Tibial nerve (tissue), 4 donors: ENCODE measurements at regions not wholly inside any gene's neighbourhood (a gene's known extent, or its start where the extent isn't known, plus 50 kb on each side); places are given as distances from the start of the nearest gene placed in this dataset.
"Not testable (repeated sequence)": the region's sequence is repeated elsewhere in the genome, so short reads cannot be mapped to it uniquely, and the experiment has no call there.

ENCODE experiments used
- DNase-seq, 2 donors: peaks; one replicate each; pipeline ENCODE4 v3.0.0-alpha.2; 2019; ENCODE audit warnings: low spot score in 2 of 2
- H3K27ac ChIP-seq, 4 donors: fragments of 200-600 bp; sonication (generic) in 3 of 4; one replicate each; pipeline ENCODE4 v1.5.1; 2017 to 2019; ENCODE audit warnings: mild to moderate bottlenecking in 1 of 4
- H3K27me3 ChIP-seq, 2 donors: fragments of 200-600 bp; sonication (generic) in 1 of 2; one replicate each; pipeline versions ENCODE4 v1.5.1 to v1.6.0; 2017 to 2019
- H3K36me3 ChIP-seq, 3 donors: fragments of 200-600 bp; sonication (generic); one replicate each; pipeline ENCODE4 v1.5.1; 2018 to 2019
- H3K4me1 ChIP-seq, 4 donors: fragments of 200-600 bp; sonication (generic) in 3 of 4; one replicate each; pipeline ENCODE4 v1.5.1; 2017 to 2019
- H3K4me3 ChIP-seq, 4 donors: fragments of 200-600 bp; sonication (generic) in 3 of 4; one replicate each; pipeline ENCODE4 v1.5.1; 2017 to 2019; ENCODE audit warnings: mild to moderate bottlenecking in 1 of 4, moderate library complexity in 1 of 4
- H3K9me3 ChIP-seq, 4 donors: fragments of 200-600 bp; sonication (generic) in 3 of 4; one replicate each; pipeline ENCODE4 v1.5.1; 2017 to 2019
- CTCF ChIP-seq, 5 experiments: fragments of 200-600 bp in 3 of 5; fragments of 450-650 bp in 2 of 5; sonication (generic) in 3 of 5; IDR thresholded peaks; one replicate each; pipeline ENCODE4 v1.5.1; 2016 to 2019; ENCODE audit warnings: antibody characterized with exemption in 5 of 5, mild to moderate bottlenecking in 3 of 5, moderate library complexity in 2 of 5
- EP300 ChIP-seq, 2 donors: sonication (generic); formaldehyde crosslinking; IDR thresholded peaks; one replicate each; pipeline ENCODE4 v1.6.1; 2017; ENCODE audit warnings: antibody characterized with exemption in 2 of 2, mild to moderate bottlenecking in 1 of 2
- POLR2A ChIP-seq, 2 donors: fragments of 450-650 bp; IDR thresholded peaks; one replicate each; pipeline ENCODE4 v1.6.1; 2017; ENCODE audit warnings: antibody characterized with exemption in 2 of 2, mild to moderate bottlenecking in 2 of 2, moderate library complexity in 2 of 2
- WGBS, 2 donors: methylation state at CpG; one replicate each; pipeline ENCODE4 v1.1.5; 2018; 5-methylcytosine and 5-hydroxymethylcytosine counted together

- DNase-seq: no peak
- H3K36me3 ChIP-seq: no peaks in the 10 kb centered on the region
- H3K27me3 ChIP-seq: no peaks in the 10 kb centered on the region
- TF ChIP-seq EP300 (IDR thresholded peaks at IDR 0.05) (no peak), POLR2A (IDR thresholded peaks at IDR 0.05) (no peak), CTCF (IDR thresholded peaks at IDR 0.05) (no peak)
- peaks cover 0 to 19% (median 0%) of the 10 kb centered on the region in 4 donors for H3K9me3 ChIP-seq
- H3K27ac ChIP-seq: no peak overlapping the region
- WGBS, 2 donors: 90 to 93% methylated on average over 11 of the region's 11 CpGs
- no peak overlapping the region for H3K4me3 ChIP-seq
- no peaks in the 10 kb centered on the region for H3K4me1 ChIP-seq
These were observed 117.6 kb upstream of the ANKRD30BL start for GRCh38 chr2:132279344-132279743.

GRCh38 chr2:132279930-132280615, 118.3 kb upstream of the ANKRD30BL start:
- WGBS, 2 donors: 92 to 93% methylated on average over 25 to 28 of the region's 31 CpGs
- H3K9me3 ChIP-seq: peaks cover 0 to 19% (median 0%) of the 10 kb centered on the region in 4 donors
- no peak for TF ChIP-seq POLR2A (IDR thresholded peaks at IDR 0.05)
- TF ChIP-seq EP300 (IDR thresholded peaks at IDR 0.05): no peak
- TF ChIP-seq CTCF (IDR thresholded peaks at IDR 0.05): no peak
- no peaks in the 10 kb centered on the region for H3K36me3 ChIP-seq
- H3K27me3 ChIP-seq: no peaks in the 10 kb centered on the region
- DNase-seq: no peak
- no peak overlapping the region for H3K4me3 ChIP-seq
- no peaks in the 10 kb centered on the region for H3K4me1 ChIP-seq
- H3K27ac ChIP-seq: no peak overlapping the region

GRCh38 chr2:132280912-132281311, 119.2 kb upstream of the ANKRD30BL start:
- Histone ChIP-seq H3K4me3 (no peak overlapping the region), H3K9me3 (peaks cover 0 to 19% (median 0%) of the 10 kb centered on the region in 4 donors), H3K36me3 (no peaks in the 10 kb centered on the region), H3K27ac (no peak overlapping the region), H3K27me3 (no peaks in the 10 kb centered on the region), H3K4me1 (no peaks in the 10 kb centered on the region)
- WGBS, 2 donors: 93% methylated on average over 12 of the region's 12 CpGs
- DNase-seq: no peak
- TF ChIP-seq CTCF (IDR thresholded peaks at IDR 0.05): no peak
- TF ChIP-seq EP300 (IDR thresholded peaks at IDR 0.05): no peak
- TF ChIP-seq POLR2A (IDR thresholded peaks at IDR 0.05): no peak

GRCh38 chr2:132282104-132282503, 120.4 kb upstream of the ANKRD30BL start:
- not testable (repeated sequence) for H3K4me1 ChIP-seq, H3K4me3 ChIP-seq, DNase-seq, H3K27ac ChIP-seq, H3K36me3 ChIP-seq, H3K27me3 ChIP-seq
- peaks cover 0 to 19% (median 0%) of the 10 kb centered on the region in 4 donors for H3K9me3 ChIP-seq
- WGBS, 2 donors: 90 to 92% methylated on average over 6 of the region's 6 CpGs

GRCh38 chr2:132282911-132283310, 121.2 kb upstream of the ANKRD30BL start:
- no peaks in the 10 kb centered on the region for H3K4me1 ChIP-seq
- 93 to 98% methylated on average over 9 of the region's 9 CpGs for WGBS, 2 donors
- DNase-seq: no peak
- H3K4me3 ChIP-seq: no peak overlapping the region
- no peak overlapping the region for H3K27ac ChIP-seq
- no peaks in the 10 kb centered on the region for H3K36me3 ChIP-seq
- H3K27me3 ChIP-seq: no peaks in the 10 kb centered on the region
- peaks cover 0 to 17% (median 0%) of the 10 kb centered on the region in 4 donors for H3K9me3 ChIP-seq
- TF ChIP-seq POLR2A (IDR thresholded peaks at IDR 0.05) (no peak), EP300 (IDR thresholded peaks at IDR 0.05) (no peak), CTCF (IDR thresholded peaks at IDR 0.05) (no peak)

GRCh38 chr2:132286289-132286911, 124.6 kb upstream of the ANKRD30BL start:
- H3K27me3 ChIP-seq, H3K9me3 ChIP-seq, DNase-seq, H3K36me3 ChIP-seq, H3K4me1 ChIP-seq, H3K4me3 ChIP-seq, H3K27ac ChIP-seq: not testable (repeated sequence)
- WGBS, 2 donors: 74 to 77% methylated on average over 6 of the region's 6 CpGs

- H3K4me1 ChIP-seq, H3K9me3 ChIP-seq, H3K36me3 ChIP-seq, H3K27ac ChIP-seq, H3K4me3 ChIP-seq, DNase-seq, H3K27me3 ChIP-seq: not testable (repeated sequence)
- 87 to 91% methylated on average over 8 of the region's 8 CpGs for WGBS, 2 donors
These were observed 126.2 kb upstream of the ANKRD30BL start for GRCh38 chr2:132287910-132288309.

- not testable (repeated sequence) for H3K36me3 ChIP-seq, H3K27me3 ChIP-seq, H3K9me3 ChIP-seq, H3K27ac ChIP-seq, DNase-seq, H3K4me1 ChIP-seq, H3K4me3 ChIP-seq
- 77 to 79% methylated on average over 4 of the region's 4 CpGs for WGBS, 2 donors
These were observed 127.4 kb upstream of the ANKRD30BL start for GRCh38 chr2:132289138-132289537.

- H3K27me3 ChIP-seq, H3K27ac ChIP-seq, H3K4me1 ChIP-seq, H3K9me3 ChIP-seq, H3K4me3 ChIP-seq, DNase-seq, H3K36me3 ChIP-seq: not testable (repeated sequence)
- 71 to 84% methylated on average over 6 of the region's 6 CpGs for WGBS, 2 donors
These were observed 126.8 kb upstream of the GPR39 start for GRCh38 chr2:132289812-132290211.
